ENCODE measurements at regions not wholly inside any gene's neighbourhood (a gene's known extent, or its start where the extent isn't known, plus 50 kb on each side); places are given as distances from the start of the nearest gene placed in this dataset.

GRCh38 chr4:155542415-155542814 is 124.2 kb upstream of the GUCY1A1 start:
- TF ChIP-seq POLR2A (IDR thresholded peaks at IDR 0.05) = no peak
- no peak for TF ChIP-seq CTCF (IDR thresholded peaks at IDR 0.05)
- Histone ChIP-seq H3K27ac (no peak overlapping the region), H3K27me3 (no peaks in the 10 kb centered on the region), H3K9me3 (no peaks in the 10 kb centered on the region), H3K36me3 (ENCODE audit: low read depth, missing control alignments) (no peaks in the 10 kb centered on the region), H3K4me3 (no peak overlapping the region), H3K4me1 (no peaks in the 10 kb centered on the region)
- intact Hi-C loops (cut with DNase I; ENCODE audit: low total_unique reads) = no loop called here
- no peak for DNase-seq
- WGBS, 2 donors = 86 to 88% methylated on average over 3 of the region's 3 CpGs

GRCh38 chr4:155541716-155542115 is 124.9 kb upstream of the GUCY1A1 start:
- Histone ChIP-seq H3K4me1 (no peaks in the 10 kb centered on the region), H3K36me3 (ENCODE audit: low read depth, missing control alignments) (no peaks in the 10 kb centered on the region)
- no peak for DNase-seq

GRCh38 chr4:155540698-155541097 is 126.0 kb upstream of the GUCY1A1 start:
- Histone ChIP-seq H3K27ac (no peak overlapping the region), H3K27me3 (no peaks in the 10 kb centered on the region), H3K4me3 (peak overlapping the region in 1 of 2 donors; percentile 5), H3K9me3 (no peaks in the 10 kb centered on the region), H3K36me3 (ENCODE audit: low read depth, missing control alignments) (no peaks in the 10 kb centered on the region), H3K4me1 (no peaks in the 10 kb centered on the region)
- intact Hi-C loops (cut with DNase I; ENCODE audit: low total_unique reads) = no loop called here
- DNase-seq = no peak
- TF ChIP-seq CTCF (IDR thresholded peaks at IDR 0.05) (no peak), POLR2A (IDR thresholded peaks at IDR 0.05) (no peak)
- 80 to 84% methylated on average over 7 of the region's 7 CpGs for WGBS, 2 donors

More at GRCh38 chr4:155541716-155542115, 124.9 kb upstream of the GUCY1A1 start:
- H3K27ac ChIP-seq = no peak overlapping the region
- WGBS, 2 donors = 81 to 88% methylated on average over 3 of the region's 3 CpGs
- H3K9me3 ChIP-seq = no peaks in the 10 kb centered on the region
- TF ChIP-seq POLR2A (IDR thresholded peaks at IDR 0.05) = no peak
- no peak for TF ChIP-seq CTCF (IDR thresholded peaks at IDR 0.05)
- no peak overlapping the region for H3K4me3 ChIP-seq
- intact Hi-C loops (cut with DNase I; ENCODE audit: low total_unique reads) = no loop called here
- H3K27me3 ChIP-seq = no peaks in the 10 kb centered on the region

- H3K4me3 ChIP-seq = no peak overlapping the region
- intact Hi-C loops (cut with DNase I; ENCODE audit: low total_unique reads) = no loop called here
- H3K9me3 ChIP-seq = no peaks in the 10 kb centered on the region
- H3K36me3 ChIP-seq (ENCODE audit: low read depth, missing control alignments) = no peaks in the 10 kb centered on the region
- no peak for TF ChIP-seq CTCF (IDR thresholded peaks at IDR 0.05)
- TF ChIP-seq POLR2A (IDR thresholded peaks at IDR 0.05) = no peak
- no peak overlapping the region for H3K27ac ChIP-seq
- WGBS, 2 donors = 76 to 92% methylated on average over 3 of the region's 3 CpGs
- no peaks in the 10 kb centered on the region for H3K27me3 ChIP-seq
- DNase-seq = no peak
- H3K4me1 ChIP-seq = no peaks in the 10 kb centered on the region
Observed at GRCh38 chr4:155539746-155540145, 126.9 kb upstream of the GUCY1A1 start.

- Histone ChIP-seq H3K4me3 (no peak overlapping the region), H3K4me1 (no peaks in the 10 kb centered on the region), H3K27ac (no peak overlapping the region), H3K27me3 (no peaks in the 10 kb centered on the region), H3K9me3 (no peaks in the 10 kb centered on the region), H3K36me3 (ENCODE audit: low read depth, missing control alignments) (no peaks in the 10 kb centered on the region)
- no peak for DNase-seq
- 86 to 95% methylated on average over 2 of the region's 2 CpGs for WGBS, 2 donors
- TF ChIP-seq CTCF (IDR thresholded peaks at IDR 0.05) (no peak), POLR2A (IDR thresholded peaks at IDR 0.05) (no peak)
- intact Hi-C loops (cut with DNase I; ENCODE audit: low total_unique reads) = no loop called here
Observed at GRCh38 chr4:155535802-155536454, 130.7 kb upstream of the GUCY1A1 start.
